ENCODE measurements at regions not wholly inside any gene's neighbourhood (a gene's known extent, or its start where the extent isn't known, plus 50 kb on each side); places are given as distances from the start of the nearest gene placed in this dataset.

DNA sequence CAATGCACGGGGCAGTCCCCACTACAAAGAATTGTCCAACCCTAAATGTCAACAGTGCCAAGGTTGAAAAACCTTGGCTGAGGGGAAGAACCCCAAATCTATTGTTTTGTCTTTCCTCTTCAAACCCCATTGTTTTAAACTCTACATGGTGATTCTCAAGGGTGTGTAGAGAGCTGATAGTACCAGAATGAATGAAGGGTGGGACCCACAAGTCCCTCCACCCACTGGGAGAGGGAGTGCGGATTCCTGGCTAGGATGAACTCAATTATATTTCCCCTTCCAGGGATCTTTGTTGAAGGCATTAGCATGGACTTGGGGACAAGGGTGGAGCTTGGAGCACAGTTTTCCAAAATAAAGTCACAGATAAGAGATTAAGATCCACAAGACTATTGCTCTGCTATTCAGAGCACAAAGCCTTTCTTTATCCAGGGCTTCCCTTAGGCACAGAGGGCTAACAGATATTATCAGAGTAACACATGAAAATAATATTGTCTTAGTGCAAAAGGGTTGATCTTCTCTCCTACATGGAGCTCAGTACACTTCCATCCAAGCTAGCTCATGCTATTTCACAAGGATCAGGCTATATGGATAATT lies 755.1 kb upstream of the TBX3 start (continued):
- TF ChIP-seq KDM4A (IDR thresholded peaks at IDR 0.05; ENCODE audit: low read depth, low read length, severe bottlenecking) (no peak), RNF2 (IDR thresholded peaks at IDR 0.05; ENCODE audit: borderline replicate concordance, low read depth, low read length, missing control alignments, poor library complexity, severe bottlenecking) (no peak), BACH1 (IDR thresholded peaks at IDR 0.05; ENCODE audit: low read length) (no peak)

Data from H1 (cell line).